Uterus (tissue), 3 donors: ENCODE measurements at regions not wholly inside any gene's neighbourhood (a gene's known extent, or its start where the extent isn't known, plus 50 kb on each side); places are given as distances from the start of the nearest gene placed in this dataset. TPM values are rescaled to one million over a fixed set of nuclear protein-coding genes. Genes with fewer than 3 reads are reported as not detected.

Experiments used
- DNase-seq, 2 donors: peaks; one replicate each; pipeline ENCODE4 v3.0.0-alpha.2; 2019 to 2020
- H3K27ac ChIP-seq, 2 donors: fragments of 200-600 bp; sonication (generic); 1 replicate in 1 of 2; 2 replicates in 1 of 2; pipeline ENCODE4 v1.5.1; 2016 to 2018
- H3K27me3 ChIP-seq, 2 donors: fragments of 200-600 bp; sonication (generic); one replicate each; pipeline ENCODE4 v1.5.1; 2018 to 2019; ENCODE audit warnings: control low read depth in 1 of 2
- H3K36me3 ChIP-seq, 2 donors: fragments of 200-600 bp; sonication (generic); one replicate each; pipeline ENCODE4 v1.5.1; 2019; ENCODE audit warnings: control low read depth in 1 of 2
- H3K4me1 ChIP-seq, 2 donors: fragments of 200-600 bp; sonication (generic); one replicate each; pipeline ENCODE4 v1.5.1; 2018 to 2019; ENCODE audit warnings: control low read depth in 1 of 2
- H3K4me3 ChIP-seq, 2 donors: fragments of 200-600 bp; sonication (generic); 1 replicate in 1 of 2; 2 replicates in 1 of 2; pipeline ENCODE4 v1.5.1; 2018 to 2019; ENCODE audit warnings: mild to moderate bottlenecking in 1 of 2
- H3K9me3 ChIP-seq, 2 donors: fragments of 200-600 bp; sonication (generic); one replicate each; pipeline ENCODE4 v1.5.1; 2019; ENCODE audit warnings: control low read depth in 1 of 2
- CTCF ChIP-seq, 4 experiments: fragments of 200-600 bp in 2 of 4; fragments of 450-650 bp in 2 of 4; sonication (generic) in 2 of 4; IDR thresholded peaks; one replicate each; pipeline ENCODE4 v1.5.1; 2016 to 2019; ENCODE audit warnings: antibody characterized with exemption in 4 of 4, mild to moderate bottlenecking in 2 of 4, moderate library complexity in 1 of 4
- POLR2A ChIP-seq, 2 donors: fragments of 450-650 bp; IDR thresholded peaks; one replicate each; pipeline ENCODE4 v1.6.1; 2016; ENCODE audit warnings: antibody characterized with exemption in 2 of 2, mild to moderate bottlenecking in 1 of 2, moderate library complexity in 1 of 2
- intact Hi-C: fragments of 100-400 bp; cut with DNase I; formaldehyde crosslinking; loops from one replicate; pipeline ENCODE4 v1.15.1; 2023; ENCODE audit warnings: low total_unique reads
- microRNA counts, 2 donors: library from miRNA; unstranded; fragments of <30 nt; microRNA quantifications; one replicate each; lab custom pipeline; 2016 to 2017
- microRNA-seq: library from miRNA; unstranded; fragments of <30 nt; microRNA quantifications from one replicate; pipeline ENCODE4, GENCODE V29; 2016; ENCODE audit warnings: borderline microRNAs expressed, borderline replicate concordance
- small RNA-seq: library from RNA; depleted of rRNA; stranded (forward); fragments of <200 nt; gene quantifications from one replicate; pipeline ENCODE3, GENCODE V24; 2016
- donor health status: DM: yes; HTN: yes; CAD: no.

GRCh38 chr1:168368131-168368530 lies 87.5 kb downstream of the TBX19 start:
- Histone ChIP-seq H3K27me3 (no peaks in the 10 kb centered on the region), H3K9me3 (no peaks in the 10 kb centered on the region), H3K4me1 (no peaks in the 10 kb centered on the region), H3K27ac (no peak overlapping the region), H3K36me3 (no peaks in the 10 kb centered on the region), H3K4me3 (no peak overlapping the region)
- no peak for DNase-seq
- no peak for TF ChIP-seq CTCF (IDR thresholded peaks at IDR 0.05)
- TF ChIP-seq POLR2A (IDR thresholded peaks at IDR 0.05) = no peak
- intact Hi-C loops = no loop called here

GRCh38 chr1:168365719-168366479 lies 85.2 kb downstream of the TBX19 start:
- DNase-seq = no peak
- no peak overlapping the region for H3K4me3 ChIP-seq
- no peaks in the 10 kb centered on the region for H3K36me3 ChIP-seq
- no peak overlapping the region for H3K27ac ChIP-seq
- intact Hi-C loops = no loop called here
- no peaks in the 10 kb centered on the region for H3K4me1 ChIP-seq
- H3K9me3 ChIP-seq = no peaks in the 10 kb centered on the region
- no peak for TF ChIP-seq CTCF (IDR thresholded peaks at IDR 0.05)
- TF ChIP-seq POLR2A (IDR thresholded peaks at IDR 0.05) = no peak
- H3K27me3 ChIP-seq = no peaks in the 10 kb centered on the region

MicroRNA genes in the stretch of these regions (microRNA counts, 767-probe panel; counts per million panel counts)
- microRNA hsa-miR-557 (lab: Ali Mortazavi, UCI) = 0 counts per million in 2 donors

Small RNA genes lying in the stretch of these regions (microRNA-seq; reads per million reads assigned to microRNA genes)
- not detected for gene MIR557

Small RNA genes lying in the stretch of these regions (small RNA-seq; reads per million reads assigned to genes)
- gene MIR557 = not detected
